IMR-90 (cell line): ENCODE measurements at regions not wholly inside any gene's neighbourhood (a gene's known extent, or its start where the extent isn't known, plus 50 kb on each side); places are given as distances from the start of the nearest gene placed in this dataset.

ENCODE experiments used
- ATAC-seq: fragments of 200-7000 bp; cut with Tn5 transposase; 2 replicates; pipeline ENCODE4 v1.9.1; 2020; ENCODE audit warnings: low read depth, mild to moderate bottlenecking, moderate library complexity
- BruUV-seq: library from RNA; stranded (reverse); fragments of 400-500 nt; replicated peaks from 2 replicates; lab custom pipeline; 2021; lab: Mats Ljungman, UMichigan
- CTCF ChIA-PET: fragments of 300-600 bp; formaldehyde crosslinking; extraction: SDS; loops from one replicate; lab custom pipeline; 2021; ENCODE audit warnings: antibody characterized with exemption; lab: Yijun Ruan, JAX
- POLR2A ChIA-PET: fragments of 300-600 bp; sonication (Branson Sonifier 250); formaldehyde crosslinking; loops from one replicate; lab custom pipeline; 2022; ENCODE audit warnings: antibody characterized with exemption; ENCODE audit not compliant: unreplicated experiment; lab: Charles Lee
- DNase-seq: peaks from one replicate; pipeline ENCODE4 v3.0.0; 2013
- H2AFZ ChIP-seq: replicated peaks from 2 replicates; pipeline ENCODE3; 2013; ENCODE audit warnings: low read length, mild to moderate bottlenecking; ENCODE audit not compliant: poor library complexity
- H2AK5ac ChIP-seq: 2 replicates; pipeline ENCODE4 v1.6.1; 2013; ENCODE audit warnings: low read depth, low read length, inconsistent platforms
- H2AK9ac ChIP-seq: replicated peaks from 2 replicates; pipeline ENCODE3; 2013; ENCODE audit warnings: mild to moderate bottlenecking, low read depth, low read length, moderate library complexity; ENCODE audit not compliant: poor library complexity
- H2BK120ac ChIP-seq: 2 replicates; pipeline ENCODE4 v1.6.1; 2013; ENCODE audit warnings: low read depth, low read length, inconsistent platforms
- H2BK15ac ChIP-seq: 3 replicates; pipeline ENCODE4 v1.6.1; 2013; ENCODE audit warnings: low read depth, low read length, inconsistent platforms
- H2BK20ac ChIP-seq: 2 replicates; pipeline ENCODE4 v1.6.1; 2013; ENCODE audit warnings: low read depth, mild to moderate bottlenecking, inconsistent platforms, low read length, moderate library complexity
- H2BK5ac ChIP-seq: 2 replicates; pipeline ENCODE4 v1.6.1; 2013; ENCODE audit warnings: mild to moderate bottlenecking, low read depth, low read length, inconsistent platforms; ENCODE audit not compliant: poor library complexity, severe bottlenecking
- H3K14ac ChIP-seq: replicated peaks from 2 replicates; pipeline ENCODE4 v1.6.1; 2013; ENCODE audit warnings: low read depth, low read length, inconsistent platforms
- H3K18ac ChIP-seq: 2 replicates; pipeline ENCODE4 v1.6.1; 2013; ENCODE audit warnings: low read depth, low read length, control low read depth
- H3K23ac ChIP-seq: 2 replicates; pipeline ENCODE4 v1.6.1; 2013; ENCODE audit warnings: low read depth, low read length, inconsistent platforms
- H3K27ac ChIP-seq: 2 replicates; pipeline ENCODE4 v1.5.1; 2013; ENCODE audit warnings: mild to moderate bottlenecking, control low read depth, low read length; ENCODE audit not compliant: insufficient read depth
- H3K27me3 ChIP-seq: 2 replicates; pipeline ENCODE4 v1.6.1; 2013; ENCODE audit warnings: low read length; ENCODE audit not compliant: control insufficient read depth, insufficient read depth
- H3K36me3 ChIP-seq: 2 replicates; pipeline ENCODE4 v1.6.1; 2013; ENCODE audit warnings: low read length, mixed read lengths; ENCODE audit not compliant: control insufficient read depth, insufficient read depth
- H3K4ac ChIP-seq: 2 replicates; pipeline ENCODE4 v1.6.1; 2013; ENCODE audit warnings: low read depth, low read length, inconsistent platforms
- H3K4me1 ChIP-seq: 2 replicates; pipeline ENCODE4 v1.6.1; 2013; ENCODE audit warnings: low read length, mixed read lengths; ENCODE audit not compliant: control insufficient read depth, insufficient read depth
- H3K4me2 ChIP-seq: 2 replicates; pipeline ENCODE4 v1.6.1; 2013; ENCODE audit warnings: low read depth, mild to moderate bottlenecking, control low read depth, low read length, moderate library complexity
- H3K4me3 ChIP-seq: 2 replicates; pipeline ENCODE4 v1.5.1; 2013; ENCODE audit warnings: low read depth, mild to moderate bottlenecking, control low read depth, low read length, moderate library complexity; ENCODE audit not compliant: insufficient read depth
- H3K56ac ChIP-seq: 2 replicates; pipeline ENCODE4 v1.6.1; 2013; ENCODE audit warnings: low read length, inconsistent platforms; ENCODE audit not compliant: insufficient read depth; ENCODE audit errors: extremely low read depth
- H3K79me1 ChIP-seq, 2 experiments: 2 replicates each; pipeline ENCODE4 v1.6.1; 2013; ENCODE audit warnings: low read length in 2 of 2, inconsistent platforms in 1 of 2, low read depth in 1 of 2
- H3K9ac ChIP-seq: 2 replicates; pipeline ENCODE4 v1.6.1; 2013; ENCODE audit warnings: low read depth, low read length, control low read depth
- H3K9me1 ChIP-seq: 2 replicates; pipeline ENCODE4 v1.6.1; 2013; ENCODE audit warnings: low read length, inconsistent platforms; ENCODE audit not compliant: insufficient read depth
- H3K9me3 ChIP-seq: 2 replicates; pipeline ENCODE4 v1.6.1; 2013; ENCODE audit warnings: low read length; ENCODE audit not compliant: control insufficient read depth, insufficient read depth
- H4K20me1 ChIP-seq: 2 replicates; pipeline ENCODE4 v1.6.1; 2013; ENCODE audit warnings: low read length, inconsistent platforms; ENCODE audit not compliant: insufficient read depth
- H4K5ac ChIP-seq: 2 replicates; pipeline ENCODE4 v1.6.1; 2013; ENCODE audit warnings: mild to moderate bottlenecking, low read depth, low read length, control low read depth
- H4K8ac ChIP-seq, 2 experiments: 2 replicates each; pipeline ENCODE4 v1.6.1; 2013; ENCODE audit warnings: low read depth in 2 of 2, low read length in 2 of 2, control low read depth in 1 of 2, inconsistent platforms in 1 of 2
- H4K91ac ChIP-seq: 2 replicates; pipeline ENCODE4 v1.6.1; 2013; ENCODE audit warnings: low read depth, low read length, inconsistent platforms; ENCODE audit not compliant: insufficient read depth
- ELK1 ChIP-seq: fragments of 150-350 bp; IDR thresholded peaks from 2 replicates; pipeline ENCODE4 v1.6.1; 2016; ENCODE audit warnings: low read depth, mild to moderate bottlenecking, low read length, moderate library complexity, borderline replicate concordance
- FOS ChIP-seq: fragments of 150-350 bp; IDR thresholded peaks from 2 replicates; pipeline ENCODE4 v1.6.1; 2016; ENCODE audit warnings: low read depth, low read length
- MXI1 ChIP-seq: IDR thresholded peaks from 2 replicates; pipeline ENCODE4 v1.6.1; 2012; ENCODE audit warnings: low read depth, mild to moderate bottlenecking, low read length, moderate library complexity, borderline replicate concordance
- NFE2L2 ChIP-seq: fragments of 150-350 bp; IDR thresholded peaks from 2 replicates; pipeline ENCODE4 v1.6.1; 2016; ENCODE audit warnings: low read depth, mild to moderate bottlenecking, low read length
- WGBS, 2 experiments: methylation state at CpG; one replicate each; pipeline versions ENCODE4 v1.1.5 to v1.1.7; 2013; ENCODE audit warnings: missing lambda C conversion rate in 2 of 2; ENCODE audit not compliant: insufficient read length in 1 of 2; ENCODE audit errors: extremely low coverage in 2 of 2; 5-methylcytosine and 5-hydroxymethylcytosine counted together
- dilution Hi-C: fragments of 300-500 bp; cut with HindIII; formaldehyde crosslinking; loops from one replicate; pipeline ENCODE4 v1.14.3; 2018; ENCODE audit warnings: low sequenced_read_pairs; ENCODE audit not compliant: unreplicated experiment
- in situ Hi-C: fragments of 300-500 bp; cut with MboI; formaldehyde crosslinking; loops from 3 replicates; pipeline ENCODE4 v1.14.3; 2019; ENCODE audit warnings: low sequenced_read_pairs, inconsistent platforms, mixed read lengths
- intact Hi-C: fragments of 100-400 bp; cut with micrococcal nuclease; formaldehyde crosslinking; loops from 2 replicates; pipeline ENCODE4 v1.10.0; 2022

DNA sequence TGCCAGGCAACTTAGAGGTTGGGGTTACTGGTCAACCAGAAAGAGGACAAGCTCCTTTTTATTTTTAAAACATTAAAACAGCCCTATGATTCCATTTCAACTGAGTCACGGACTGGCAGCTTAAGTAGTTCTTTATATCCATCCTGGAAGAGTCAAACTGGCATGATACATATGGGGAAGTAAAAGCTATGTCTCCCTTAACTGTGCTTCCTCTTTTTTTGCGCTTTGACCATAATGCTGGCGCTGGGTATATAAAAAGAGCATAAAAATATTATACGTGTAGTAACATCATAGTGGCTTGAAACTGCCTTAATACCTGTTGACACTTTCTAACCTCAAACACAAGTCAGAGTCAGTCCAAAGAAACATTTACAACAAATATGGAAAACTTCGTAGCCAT, 274.4 kb downstream of the CSNK1G3 start:
- BruUV-seq: no TSS peak
- POLR2A ChIA-PET: no interaction called here
- H3K27ac ChIP-seq: no peak overlapping the region

More for the DNA sequence above, 274.4 kb downstream of the CSNK1G3 start:
- Histone ChIP-seq H3K4me1 (0 out of 2 replicates have a peak, but pooled peaks cover 2% of the 10 kb centered on the region), H4K20me1 (no peaks in the 10 kb centered on the region), H3K14ac (no peak overlapping the region), H4K8ac (no peak overlapping the region), H3K9me3 (peaks cover 12% of the 10 kb centered on the region), H2BK120ac (no peak overlapping the region), H3K56ac (no peak overlapping the region), H3K27me3 (no peaks in the 10 kb centered on the region; the same call in 1 of the 2 replicates), H3K4ac (no peak overlapping the region), H3K36me3 (no peaks in the 10 kb centered on the region), H3K4me3 (no peak overlapping the region), H2AK5ac (no peak overlapping the region), H2AFZ (no peak overlapping the region), H2BK15ac (no peak overlapping the region), H3K4me2 (no peak overlapping the region), H2BK20ac (no peak overlapping the region), H4K5ac (no peak overlapping the region), H3K9me1 (no peaks in the 10 kb centered on the region), H2AK9ac (no peak overlapping the region), H3K23ac (no peak overlapping the region), H2BK5ac (no peak overlapping the region), H4K91ac (no peak overlapping the region), H3K9ac (no peak overlapping the region), H3K18ac (no peak overlapping the region), H3K79me1 (no peaks in the 10 kb centered on the region)
- intact Hi-C loops (no loop called here), in situ Hi-C loops (no loop called here), dilution Hi-C loops (no loop called here)
- WGBS, 2 experiments: no CpG with 5 or more reads among the region's 5 CpGs
- ATAC-seq: no peak
- CTCF ChIA-PET: interaction anchor here (1.5 kb wide), 1 partner anchor 9 kb away, joined by 3 read pairs; no protein-coding TSS in a partner anchor
- DNase-seq: no peak
- no peak for TF ChIP-seq NFE2L2
- TF ChIP-seq MXI1: no peak
- no peak for TF ChIP-seq ELK1
- no peak for TF ChIP-seq FOS
